ENCODE measurements at regions not wholly inside any gene's neighbourhood (a gene's known extent, or its start where the extent isn't known, plus 50 kb on each side); places are given as distances from the start of the nearest gene placed in this dataset.

DNA sequence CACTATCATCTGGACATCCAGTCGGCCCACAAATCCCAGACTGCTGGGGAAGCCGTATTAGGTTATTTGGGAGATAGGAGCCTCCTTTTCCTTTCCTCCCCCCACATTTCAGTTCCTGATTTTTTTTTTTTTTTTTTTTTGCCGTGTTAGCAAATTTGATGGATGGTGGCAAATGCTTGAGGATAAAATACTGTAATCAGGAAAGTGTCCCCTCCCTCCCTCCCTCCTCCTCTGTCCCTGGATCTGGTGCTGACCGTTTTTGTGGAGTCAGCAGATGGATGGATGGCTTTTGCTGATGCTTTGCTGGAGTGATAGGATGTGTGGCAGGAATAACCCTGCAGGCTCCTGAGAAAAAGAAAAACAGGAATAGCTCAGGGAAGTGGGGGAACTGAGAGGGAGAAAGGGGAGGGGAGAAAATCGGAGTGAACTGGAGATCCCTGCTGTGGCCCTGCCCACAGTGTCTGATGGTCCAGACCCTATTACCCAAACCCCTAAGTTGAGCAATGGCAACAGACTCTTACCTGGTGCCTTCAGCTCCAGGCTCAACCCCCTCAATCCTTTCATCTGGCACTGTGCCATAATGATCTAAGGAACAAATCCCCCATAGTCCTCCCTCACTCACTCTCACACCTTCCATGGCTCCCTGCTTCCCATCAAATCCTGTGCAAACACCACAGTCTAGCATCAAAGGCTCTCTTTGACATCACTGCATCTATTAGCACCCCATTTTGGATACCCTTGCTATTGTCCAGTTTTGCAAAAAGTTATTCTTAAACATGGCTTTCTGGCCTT lies 277.3 kb upstream of the CHD6 start:
- Histone ChIP-seq H3K9ac (ENCODE audit: low read depth, low read length) (no peak overlapping the region), H3K27ac (ENCODE audit: insufficient read depth, low read length) (no peak overlapping the region)
- in situ Hi-C loops (cut with MboI; ENCODE audit: low sequenced_read_pairs) = no loop called here

More for the DNA sequence above, 277.3 kb upstream of the CHD6 start:
- Histone ChIP-seq H4K91ac (ENCODE audit: insufficient read depth, low read depth, low read length) (no peak overlapping the region), H4K5ac (ENCODE audit: low read depth, low read length) (no peak overlapping the region), H3K4me2 (ENCODE audit: low read depth, low read length) (no peak overlapping the region), H2BK20ac (ENCODE audit: low read depth, low read length) (no peak overlapping the region), H3K18ac (ENCODE audit: low read depth, low read length) (no peak overlapping the region), H3K4me1 (ENCODE audit: control insufficient read depth, insufficient read depth, low read length) (no peaks in the 10 kb centered on the region), H3K4me3 (ENCODE audit: insufficient read depth, low read depth, low read length) (no peak overlapping the region), H3K14ac (replicated peaks; ENCODE audit: low read depth, low read length) (no peak overlapping the region), H3K36me3 (ENCODE audit: control insufficient read depth, insufficient read depth, low read length) (no peaks in the 10 kb centered on the region), H3K9me1 (ENCODE audit: insufficient read depth, low read length) (no peaks in the 10 kb centered on the region), H4K20me1 (ENCODE audit: insufficient read depth, low read length) (no peaks in the 10 kb centered on the region), H3K9me3 (ENCODE audit: control insufficient read depth, insufficient read depth, low read length) (peaks cover 3% of the 10 kb centered on the region; the same call in 1 of the 2 replicates), H2AK9ac (replicated peaks; ENCODE audit: low read depth, low read length, poor library complexity) (no peak overlapping the region), H2BK5ac (ENCODE audit: low read depth, low read length, poor library complexity, severe bottlenecking) (no peak overlapping the region), H2AFZ (replicated peaks; ENCODE audit: low read length, poor library complexity) (no peak overlapping the region), H2AK5ac (ENCODE audit: low read depth, low read length) (no peak overlapping the region), H3K27me3 (ENCODE audit: control insufficient read depth, insufficient read depth, low read length) (no peaks in the 10 kb centered on the region), H3K4ac (ENCODE audit: low read depth, low read length) (no peak overlapping the region), H3K79me1 (ENCODE audit: low read depth in 1 of 2, low read length in 2 of 2) (no peaks in the 10 kb centered on the region), H2BK120ac (ENCODE audit: low read depth, low read length) (no peak overlapping the region), H3K56ac (ENCODE audit: extremely low read depth, insufficient read depth, low read length) (no peak overlapping the region), H3K23ac (ENCODE audit: low read depth, low read length) (no peak overlapping the region), H4K8ac (ENCODE audit: low read depth in 2 of 2, low read length in 2 of 2) (no peak overlapping the region), H2BK15ac (ENCODE audit: low read depth, low read length) (no peak overlapping the region)
- TF ChIP-seq MAFK (IDR thresholded peaks at IDR 0.05; ENCODE audit: low read depth, low read length) = peak; percentile 65
- TF ChIP-seq, protein P1, sequence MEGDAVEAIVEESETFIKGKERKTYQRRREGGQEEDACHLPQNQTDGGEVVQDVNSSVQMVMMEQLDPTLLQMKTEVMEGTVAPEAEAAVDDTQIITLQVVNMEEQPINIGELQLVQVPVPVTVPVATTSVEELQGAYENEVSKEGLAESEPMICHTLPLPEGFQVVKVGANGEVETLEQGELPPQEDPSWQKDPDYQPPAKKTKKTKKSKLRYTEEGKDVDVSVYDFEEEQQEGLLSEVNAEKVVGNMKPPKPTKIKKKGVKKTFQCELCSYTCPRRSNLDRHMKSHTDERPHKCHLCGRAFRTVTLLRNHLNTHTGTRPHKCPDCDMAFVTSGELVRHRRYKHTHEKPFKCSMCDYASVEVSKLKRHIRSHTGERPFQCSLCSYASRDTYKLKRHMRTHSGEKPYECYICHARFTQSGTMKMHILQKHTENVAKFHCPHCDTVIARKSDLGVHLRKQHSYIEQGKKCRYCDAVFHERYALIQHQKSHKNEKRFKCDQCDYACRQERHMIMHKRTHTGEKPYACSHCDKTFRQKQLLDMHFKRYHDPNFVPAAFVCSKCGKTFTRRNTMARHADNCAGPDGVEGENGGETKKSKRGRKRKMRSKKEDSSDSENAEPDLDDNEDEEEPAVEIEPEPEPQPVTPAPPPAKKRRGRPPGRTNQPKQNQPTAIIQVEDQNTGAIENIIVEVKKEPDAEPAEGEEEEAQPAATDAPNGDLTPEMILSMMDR (conservative IDR thresholded peaks at IDR 0.05; ENCODE audit: low read depth, low read length) = no peak
- DNase-seq (no peak), ATAC-seq (ENCODE audit: low read depth) (no peak)
- no CpG with 5 or more reads among the region's 5 CpGs for WGBS, 2 experiments (ENCODE audit: extremely low coverage in 2 of 2, insufficient read length in 1 of 2)
- dilution Hi-C loops (cut with HindIII; ENCODE audit: low sequenced_read_pairs, unreplicated experiment) = no loop called here
- no TSS peak for BruUV-seq (replicated peaks)
- intact Hi-C loops (cut with micrococcal nuclease) = no loop called here
- CTCF ChIA-PET = no interaction called here
- POLR2A ChIA-PET (ENCODE audit: unreplicated experiment) = no interaction called here
